SK-N-SH treated with all-trans-retinoic acid at 6 μM for 48 hours (cell line): ENCODE measurements at regions not wholly inside any gene's neighbourhood (a gene's known extent, or its start where the extent isn't known, plus 50 kb on each side); places are given as distances from the start of the nearest gene placed in this dataset.

Source experiments
- ARNTL ChIP-seq: fragments of 450-650 bp; formaldehyde crosslinking; IDR thresholded peaks from 2 replicates; pipeline ENCODE4 v1.5.0; 2020; ENCODE audit warnings: low read depth, mild to moderate bottlenecking, moderate library complexity, borderline replicate concordance
- ESRRG ChIP-seq: fragments of 250-450 bp; sonication (Bioruptor Pico); IDR thresholded peaks from 2 replicates; pipeline ENCODE4 v1.6.1; 2021; ENCODE audit warnings: mild to moderate bottlenecking
- SNAI2 ChIP-seq: fragments of 250-450 bp; sonication (Bioruptor Pico); IDR thresholded peaks from 2 replicates; pipeline ENCODE4 v1.5.0; 2020; ENCODE audit warnings: mild to moderate bottlenecking, moderate library complexity
- ZFP3 ChIP-seq: fragments of 250-450 bp; sonication (Bioruptor Pico); IDR thresholded peaks from 2 replicates; pipeline ENCODE4 v1.5.0; 2020; ENCODE audit warnings: mild to moderate bottlenecking, moderate library complexity
- TF ChIP-seq, protein P1 (sequence below): fragments of 250-450 bp; sonication (Bioruptor Pico); IDR thresholded peaks from 2 replicates; pipeline ENCODE4 v1.8.0; 2020; ENCODE audit warnings: mild to moderate bottlenecking, moderate library complexity, borderline replicate concordance
- TF ChIP-seq, protein P2 (sequence below): fragments of 250-450 bp; sonication (Bioruptor Pico); IDR thresholded peaks from 2 replicates; pipeline ENCODE4 v1.5.1; 2021; ENCODE audit warnings: mild to moderate bottlenecking, moderate library complexity

DNA sequence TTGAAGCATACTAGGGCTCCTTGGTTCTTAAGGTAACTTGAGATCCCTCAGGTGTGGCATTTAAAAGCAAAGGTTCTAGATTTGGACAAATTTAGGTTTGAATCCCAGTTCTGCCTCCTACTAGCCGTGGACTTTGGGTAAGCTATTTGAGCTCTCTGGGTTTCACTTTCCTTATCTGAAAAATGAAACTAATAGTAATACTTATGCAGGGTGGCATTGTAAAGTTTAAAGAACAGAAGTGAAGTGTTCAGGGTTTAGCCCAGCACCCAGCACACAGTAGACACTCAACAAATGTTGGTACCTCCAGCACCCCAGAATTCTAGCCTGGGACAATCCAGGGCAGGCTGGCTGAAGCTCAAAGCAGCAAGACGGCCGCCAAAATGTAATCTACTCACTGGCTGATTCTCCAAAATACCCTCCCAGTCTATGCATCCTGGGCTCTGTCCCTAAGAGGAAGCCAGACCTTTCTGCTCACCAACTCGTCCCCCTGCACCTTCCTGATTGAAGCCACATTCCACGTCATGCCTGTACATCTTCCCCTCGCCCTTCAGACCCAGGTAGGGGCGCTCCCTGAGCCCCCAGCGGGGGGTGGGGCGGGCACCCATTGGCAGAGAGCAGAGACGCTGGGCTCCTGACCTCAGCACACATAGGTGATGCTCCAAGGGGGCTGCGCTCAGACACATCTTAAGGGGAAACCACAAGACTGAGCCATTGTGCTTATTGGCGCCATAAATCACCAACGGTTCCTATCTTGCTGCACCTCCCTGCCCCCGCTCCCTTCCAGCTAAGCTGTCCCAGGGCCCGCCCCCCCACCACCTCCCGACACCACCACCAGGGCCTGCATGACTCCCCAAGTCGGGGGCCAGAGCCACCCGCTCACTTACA is 160.6 kb downstream of the BCOR start:
- TF ChIP-seq ZFP3 (CRISPR knock-in tag) (no peak), ESRRG (CRISPR knock-in tag) (no peak), SNAI2 (no peak), ARNTL (no peak)
- TF ChIP-seq, protein P1, sequence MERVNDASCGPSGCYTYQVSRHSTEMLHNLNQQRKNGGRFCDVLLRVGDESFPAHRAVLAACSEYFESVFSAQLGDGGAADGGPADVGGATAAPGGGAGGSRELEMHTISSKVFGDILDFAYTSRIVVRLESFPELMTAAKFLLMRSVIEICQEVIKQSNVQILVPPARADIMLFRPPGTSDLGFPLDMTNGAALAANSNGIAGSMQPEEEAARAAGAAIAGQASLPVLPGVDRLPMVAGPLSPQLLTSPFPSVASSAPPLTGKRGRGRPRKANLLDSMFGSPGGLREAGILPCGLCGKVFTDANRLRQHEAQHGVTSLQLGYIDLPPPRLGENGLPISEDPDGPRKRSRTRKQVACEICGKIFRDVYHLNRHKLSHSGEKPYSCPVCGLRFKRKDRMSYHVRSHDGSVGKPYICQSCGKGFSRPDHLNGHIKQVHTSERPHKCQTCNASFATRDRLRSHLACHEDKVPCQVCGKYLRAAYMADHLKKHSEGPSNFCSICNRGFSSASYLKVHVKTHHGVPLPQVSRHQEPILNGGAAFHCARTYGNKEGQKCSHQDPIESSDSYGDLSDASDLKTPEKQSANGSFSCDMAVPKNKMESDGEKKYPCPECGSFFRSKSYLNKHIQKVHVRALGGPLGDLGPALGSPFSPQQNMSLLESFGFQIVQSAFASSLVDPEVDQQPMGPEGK (CRISPR knock-in tag) = no peak
- TF ChIP-seq, protein P2, sequence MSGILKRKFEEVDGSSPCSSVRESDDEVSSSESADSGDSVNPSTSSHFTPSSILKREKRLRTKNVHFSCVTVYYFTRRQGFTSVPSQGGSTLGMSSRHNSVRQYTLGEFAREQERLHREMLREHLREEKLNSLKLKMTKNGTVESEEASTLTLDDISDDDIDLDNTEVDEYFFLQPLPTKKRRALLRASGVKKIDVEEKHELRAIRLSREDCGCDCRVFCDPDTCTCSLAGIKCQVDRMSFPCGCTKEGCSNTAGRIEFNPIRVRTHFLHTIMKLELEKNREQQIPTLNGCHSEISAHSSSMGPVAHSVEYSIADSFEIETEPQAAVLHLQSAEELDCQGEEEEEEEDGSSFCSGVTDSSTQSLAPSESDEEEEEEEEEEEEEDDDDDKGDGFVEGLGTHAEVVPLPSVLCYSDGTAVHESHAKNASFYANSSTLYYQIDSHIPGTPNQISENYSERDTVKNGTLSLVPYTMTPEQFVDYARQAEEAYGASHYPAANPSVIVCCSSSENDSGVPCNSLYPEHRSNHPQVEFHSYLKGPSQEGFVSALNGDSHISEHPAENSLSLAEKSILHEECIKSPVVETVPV = no peak
